HG02970 (cell line): ENCODE measurements at regions not wholly inside any gene's neighbourhood (a gene's known extent, or its start where the extent isn't known, plus 50 kb on each side); places are given as distances from the start of the nearest gene placed in this dataset.

Experiments used
- ATAC-seq: cut with Tn5 transposase; IDR thresholded peaks from one replicate; pipeline ENCODE4 v1.9.1; 2021; ENCODE audit warnings: mild to moderate bottlenecking, moderate library complexity, moderate number of reproducible peaks; ENCODE audit not compliant: unreplicated experiment, low FRiP score

- no peak for ATAC-seq
These were observed 166.0 kb upstream of the ZNF536 start for GRCh38 chr19:30206187-30206586.

GRCh38 chr19:30207357-30207756 lies 164.8 kb upstream of the ZNF536 start:
- no peak for ATAC-seq

GRCh38 chr19:30208436-30209060 lies 163.6 kb upstream of the ZNF536 start:
- no peak for ATAC-seq

GRCh38 chr19:30209617-30210600 lies 162.3 kb upstream of the ZNF536 start:
- ATAC-seq, result no peak

GRCh38 chr19:30212574-30212973 lies 159.6 kb upstream of the ZNF536 start:
- no peak for ATAC-seq

GRCh38 chr19:30214651-30215051 lies 157.5 kb upstream of the ZNF536 start:
- ATAC-seq, result no peak

- no peak for ATAC-seq
These were observed 156.9 kb upstream of the ZNF536 start for GRCh38 chr19:30215248-30215647.

GRCh38 chr19:30216453-30216852 lies 155.7 kb upstream of the ZNF536 start:
- ATAC-seq, result no peak

GRCh38 chr19:30217461-30217860 lies 154.7 kb upstream of the ZNF536 start:
- no peak for ATAC-seq

- ATAC-seq, result no peak
These were observed 152.5 kb upstream of the ZNF536 start for GRCh38 chr19:30219702-30220101.

- ATAC-seq, result no peak
These were observed 151.0 kb upstream of the ZNF536 start for GRCh38 chr19:30221176-30221575.

GRCh38 chr19:30222428-30222873 lies 149.7 kb upstream of the ZNF536 start:
- ATAC-seq, result no peak

- no peak for ATAC-seq
These were observed 149.0 kb upstream of the ZNF536 start for GRCh38 chr19:30222992-30223865.

GRCh38 chr19:30223866-30224688 lies 148.1 kb upstream of the ZNF536 start:
- ATAC-seq, result no peak

GRCh38 chr19:30224689-30225606 lies 147.2 kb upstream of the ZNF536 start:
- ATAC-seq, result no peak

GRCh38 chr19:30225676-30226463 lies 146.3 kb upstream of the ZNF536 start:
- no peak for ATAC-seq

- ATAC-seq, result no peak
These were observed 145.6 kb upstream of the ZNF536 start for GRCh38 chr19:30226464-30227011.
